ENCODE measurements at regions not wholly inside any gene's neighbourhood (a gene's known extent, or its start where the extent isn't known, plus 50 kb on each side); places are given as distances from the start of the nearest gene placed in this dataset.
"Not testable (repeated sequence)": the region's sequence is repeated elsewhere in the genome, so short reads cannot be mapped to it uniquely, and the experiment has no call there.

DNA sequence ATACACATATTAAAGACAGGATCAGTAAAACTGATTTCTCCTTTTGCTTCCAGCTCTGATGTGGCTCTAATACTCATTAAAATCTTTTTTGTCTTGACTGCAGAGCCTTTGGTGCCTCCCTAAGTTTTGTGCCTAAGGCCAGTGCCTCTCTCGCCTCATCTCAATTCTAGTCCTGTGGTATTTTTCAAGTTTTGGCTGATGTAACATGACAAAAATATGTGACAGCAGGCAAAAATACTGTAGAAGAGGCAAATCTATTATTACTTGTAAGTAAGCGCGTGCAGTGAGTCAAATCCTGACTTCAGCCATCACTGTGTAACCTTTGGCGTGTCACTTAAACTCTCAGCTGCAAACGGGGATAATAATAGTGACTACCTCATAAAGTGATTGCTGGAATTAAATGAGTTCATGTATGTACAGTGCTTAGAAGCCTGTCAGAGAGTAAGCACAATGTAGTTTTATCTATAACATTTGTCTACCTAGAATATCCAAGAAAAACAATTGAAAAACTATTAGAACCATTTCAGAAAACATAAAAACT is 74.0 kb downstream of the MAB21L3 start:
- H3K27me3 Mint-ChIP-seq, result peaks cover 22 to 29% (median 28%) of the 10 kb centered on the region in 3 donors
- H3K27ac Mint-ChIP-seq, result no peak overlapping the region
- no peaks in the 10 kb centered on the region for H3K36me3 Mint-ChIP-seq
- H3K9me3 Mint-ChIP-seq, result peaks cover 0 to 2% (median 0%) of the 10 kb centered on the region in 7 donors
- DNase-seq (no peak), ATAC-seq (ENCODE audit: low read depth in 2 of 2) (no peak)
- H3K4me3 Mint-ChIP-seq, result no peak overlapping the region
- H3K4me1 Mint-ChIP-seq, result no peaks in the 10 kb centered on the region

DNA sequence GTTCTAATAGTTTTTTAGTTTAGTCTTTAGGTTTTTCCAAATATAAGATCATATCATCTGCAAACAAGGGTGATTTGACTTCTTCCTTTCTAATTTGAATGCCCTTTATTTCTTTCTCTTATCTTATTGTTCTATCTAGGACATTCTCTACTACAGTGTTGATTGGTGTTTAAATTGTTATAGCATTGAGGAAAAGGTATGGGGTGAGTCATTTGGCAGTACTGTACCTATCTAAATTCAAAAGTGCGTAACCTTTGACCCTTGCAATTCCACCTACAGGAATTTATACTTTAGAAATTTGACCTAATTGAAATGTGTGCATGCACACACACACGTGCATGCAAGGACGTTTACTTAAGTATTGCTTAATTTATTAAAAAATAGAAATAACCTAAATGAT is 78.3 kb downstream of the MAB21L3 start:
- H3K27me3 Mint-ChIP-seq, result peaks cover 14 to 33% (median 29%) of the 10 kb centered on the region in 3 donors
- ATAC-seq (ENCODE audit: low read depth in 2 of 2), result no peak
- H3K9me3 Mint-ChIP-seq, result peaks cover 0 to 4% (median 0%) of the 10 kb centered on the region in 7 donors
- H3K4me3 Mint-ChIP-seq, result no peak overlapping the region
- no peak overlapping the region for H3K27ac Mint-ChIP-seq
- DNase-seq, result no peak
- H3K4me1 Mint-ChIP-seq, result no peaks in the 10 kb centered on the region
- H3K36me3 Mint-ChIP-seq, result no peaks in the 10 kb centered on the region

DNA sequence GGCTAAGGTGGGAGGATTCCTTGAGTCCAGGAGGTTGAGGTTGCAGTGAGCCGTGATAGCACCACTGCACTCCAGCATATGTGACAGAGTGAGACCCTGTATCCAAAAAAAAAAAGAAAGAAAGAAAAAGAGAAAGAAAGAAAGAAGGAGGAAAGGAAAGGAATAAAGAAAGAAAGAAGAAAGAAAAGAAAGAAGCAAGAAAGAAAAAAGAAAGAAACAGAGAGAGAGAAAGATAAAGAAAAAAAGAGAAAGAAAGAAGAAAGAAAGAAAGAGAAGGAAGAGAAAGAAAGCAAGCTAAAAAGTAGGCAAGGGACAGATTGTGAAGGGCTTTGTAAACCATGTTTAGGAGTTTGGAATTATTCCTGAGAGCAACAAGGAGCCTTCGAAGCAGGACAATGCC is 80.1 kb downstream of the MAB21L3 start:
- Mint-ChIP-seq H3K4me3 (peak overlapping the region in 1 of 8 donors; percentile 17), H3K36me3 (no peaks in the 10 kb centered on the region), H3K9me3 (peaks cover 0 to 4% (median 0%) of the 10 kb centered on the region in 7 donors), H3K27me3 (peaks cover 15 to 33% (median 29%) of the 10 kb centered on the region in 3 donors), H3K4me1 (no peaks in the 10 kb centered on the region), H3K27ac (no peak overlapping the region)
- DNase-seq (no peak), ATAC-seq (ENCODE audit: low read depth in 2 of 2) (no peak)

DNA sequence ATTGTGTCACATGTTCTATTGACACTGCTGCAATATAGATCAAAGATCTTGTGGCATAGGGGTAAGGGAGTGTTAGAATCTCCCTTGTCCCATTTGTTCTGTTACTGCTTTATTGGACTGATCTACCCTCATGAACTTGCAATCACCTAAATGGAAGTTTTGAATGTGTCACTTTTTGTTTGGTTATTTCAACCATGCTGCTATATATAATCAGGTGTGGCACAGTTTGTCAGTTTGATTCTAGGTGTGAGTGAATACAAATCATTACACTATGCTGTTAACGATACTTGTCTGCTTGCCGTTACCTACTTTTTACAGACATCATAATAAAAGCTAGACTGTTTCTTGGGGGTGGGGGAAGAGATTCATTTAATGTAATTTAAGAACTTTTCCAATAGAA is 82.6 kb downstream of the MAB21L3 start:
- Mint-ChIP-seq H3K27ac (no peak overlapping the region), H3K36me3 (no peaks in the 10 kb centered on the region), H3K4me3 (no peak overlapping the region), H3K27me3 (peaks cover 21 to 29% (median 25%) of the 10 kb centered on the region in 3 donors), H3K9me3 (peaks cover 0 to 4% (median 0%) of the 10 kb centered on the region in 7 donors), H3K4me1 (no peaks in the 10 kb centered on the region)
- ATAC-seq (ENCODE audit: low read depth in 2 of 2) (no peak), DNase-seq (no peak)

DNA sequence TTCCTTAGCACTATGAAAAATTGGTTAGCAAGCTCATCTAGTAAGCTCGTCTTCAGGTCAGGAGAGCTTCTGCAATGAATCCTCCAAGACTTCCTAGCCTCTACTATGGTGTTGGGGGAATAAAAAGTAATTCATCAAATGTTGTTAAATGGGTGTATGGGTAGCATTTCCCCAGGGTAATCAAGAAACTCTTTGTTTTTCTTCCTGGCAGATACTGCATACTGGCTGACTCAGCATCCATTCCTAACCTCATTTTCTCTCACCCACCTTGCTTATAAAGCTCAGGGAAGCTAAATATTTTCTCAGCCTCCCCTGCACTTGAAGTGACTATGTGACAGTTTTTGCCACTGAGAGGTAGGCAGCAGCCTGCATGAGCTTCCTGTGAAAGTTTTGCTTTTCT is 83.4 kb downstream of the MAB21L3 start:
- Mint-ChIP-seq H3K9me3 (peaks cover 0 to 4% (median 0%) of the 10 kb centered on the region in 7 donors), H3K27me3 (peaks cover 26 to 36% (median 27%) of the 10 kb centered on the region in 3 donors), H3K4me3 (no peak overlapping the region), H3K4me1 (no peaks in the 10 kb centered on the region), H3K36me3 (no peaks in the 10 kb centered on the region), H3K27ac (no peak overlapping the region)
- no peak for ATAC-seq (ENCODE audit: low read depth in 2 of 2)
- DNase-seq, result no peak

DNA sequence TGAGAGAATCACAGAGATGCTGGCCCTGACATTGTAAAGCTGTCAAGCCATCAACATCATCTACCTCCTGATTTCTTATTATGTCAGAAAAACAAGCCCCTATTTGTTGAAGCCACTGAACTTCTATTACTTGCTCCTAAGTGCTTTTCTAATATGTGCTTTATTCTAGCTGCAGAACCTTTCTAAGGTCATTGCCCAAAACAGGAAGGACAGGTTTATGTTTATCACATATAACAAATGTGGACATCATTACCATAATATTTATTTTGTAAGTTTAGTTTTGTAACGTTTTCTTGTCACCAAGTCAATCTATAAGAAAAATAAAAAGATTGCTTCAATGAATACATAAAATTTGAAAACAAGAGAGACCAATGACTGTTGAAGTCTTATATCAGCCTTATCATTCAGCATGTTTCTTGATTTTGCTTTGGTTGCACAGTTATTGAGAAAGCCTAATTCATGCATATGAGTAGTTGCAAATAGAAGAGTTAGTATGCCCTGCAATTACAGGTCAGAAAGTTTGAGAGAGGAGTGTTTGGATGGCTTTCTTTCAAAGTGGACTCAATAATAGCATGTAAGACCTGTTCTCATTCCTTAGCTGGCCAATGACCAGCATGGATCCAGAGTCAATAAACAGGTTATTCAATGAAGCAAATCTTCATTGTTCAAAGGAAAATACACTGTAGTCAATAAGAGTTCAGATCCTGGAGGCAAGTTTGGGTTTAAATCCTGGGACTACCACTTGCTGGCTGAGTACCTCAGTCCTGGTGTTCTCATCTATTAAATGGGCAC is 84.1 kb downstream of the MAB21L3 start:
- no peak for ATAC-seq (ENCODE audit: low read depth in 2 of 2)
- DNase-seq, result no peak
- H3K27me3 Mint-ChIP-seq, result peaks cover 29 to 41% (median 33%) of the 10 kb centered on the region in 3 donors
- H3K36me3 Mint-ChIP-seq, result no peaks in the 10 kb centered on the region
- no peaks in the 10 kb centered on the region for H3K4me1 Mint-ChIP-seq
- peaks cover 0 to 4% (median 0%) of the 10 kb centered on the region in 7 donors for H3K9me3 Mint-ChIP-seq
- H3K4me3 Mint-ChIP-seq, result no peak overlapping the region
- H3K27ac Mint-ChIP-seq, result no peak overlapping the region

DNA sequence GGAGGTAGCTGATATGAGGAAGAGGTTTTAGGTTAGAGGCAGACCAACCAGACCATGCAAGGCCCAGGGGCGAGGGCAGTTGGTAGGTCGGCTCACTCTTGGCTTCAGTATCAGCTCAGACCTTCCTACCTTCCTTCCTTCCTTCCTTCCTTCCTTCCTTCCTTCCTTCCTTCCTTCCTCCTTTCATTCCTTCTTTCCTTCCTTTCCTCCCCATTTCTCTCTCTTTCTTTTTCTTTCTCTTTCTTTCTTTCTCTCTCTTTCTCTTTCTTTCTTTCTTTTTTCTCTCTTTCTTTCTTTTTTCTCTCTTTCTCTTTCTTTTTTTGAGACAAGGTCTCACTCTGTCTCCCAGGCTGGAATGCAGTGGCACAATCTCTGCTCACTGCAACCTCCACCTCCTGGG is 89.1 kb downstream of the MAB21L3 start:
- Mint-ChIP-seq H3K9me3 (peaks cover 0 to 13% (median 5%) of the 10 kb centered on the region in 7 donors), H3K27me3 (peaks cover 37 to 53% (median 41%) of the 10 kb centered on the region in 3 donors)
- H3K36me3 Mint-ChIP-seq; H3K27ac Mint-ChIP-seq; DNase-seq; ATAC-seq (ENCODE audit: low read depth in 2 of 2); H3K4me3 Mint-ChIP-seq; H3K4me1 Mint-ChIP-seq: not testable (repeated sequence)

DNA sequence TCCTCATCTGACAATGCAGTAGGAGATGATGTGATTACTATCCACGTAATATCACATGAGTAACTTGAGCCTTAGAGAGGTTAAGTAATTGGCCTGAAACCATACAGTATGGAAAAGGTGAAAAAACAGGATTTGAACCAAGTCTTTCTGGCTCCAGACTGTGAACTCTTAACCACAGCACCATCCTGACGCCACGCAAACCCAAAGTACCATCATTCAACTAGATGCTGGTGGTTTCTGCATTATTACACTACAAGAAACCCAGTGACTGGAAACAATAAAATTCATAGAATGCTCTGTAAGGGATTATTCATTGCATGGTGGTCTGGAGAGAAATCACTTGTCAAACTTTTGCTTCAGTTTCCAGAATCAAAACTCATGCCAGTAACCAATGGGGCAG is 90.7 kb downstream of the MAB21L3 start:
- ATAC-seq (ENCODE audit: low read depth in 2 of 2) (no peak), DNase-seq (no peak)
- Mint-ChIP-seq H3K4me3 (no peak overlapping the region), H3K27me3 (peaks cover 37 to 53% (median 38%) of the 10 kb centered on the region in 3 donors), H3K36me3 (peaks cover 0 to 7% of the 10 kb centered on the region in 2 donors), H3K9me3 (peaks cover 0 to 13% (median 5%) of the 10 kb centered on the region in 7 donors), H3K4me1 (no peaks in the 10 kb centered on the region), H3K27ac (no peak overlapping the region)

DNA sequence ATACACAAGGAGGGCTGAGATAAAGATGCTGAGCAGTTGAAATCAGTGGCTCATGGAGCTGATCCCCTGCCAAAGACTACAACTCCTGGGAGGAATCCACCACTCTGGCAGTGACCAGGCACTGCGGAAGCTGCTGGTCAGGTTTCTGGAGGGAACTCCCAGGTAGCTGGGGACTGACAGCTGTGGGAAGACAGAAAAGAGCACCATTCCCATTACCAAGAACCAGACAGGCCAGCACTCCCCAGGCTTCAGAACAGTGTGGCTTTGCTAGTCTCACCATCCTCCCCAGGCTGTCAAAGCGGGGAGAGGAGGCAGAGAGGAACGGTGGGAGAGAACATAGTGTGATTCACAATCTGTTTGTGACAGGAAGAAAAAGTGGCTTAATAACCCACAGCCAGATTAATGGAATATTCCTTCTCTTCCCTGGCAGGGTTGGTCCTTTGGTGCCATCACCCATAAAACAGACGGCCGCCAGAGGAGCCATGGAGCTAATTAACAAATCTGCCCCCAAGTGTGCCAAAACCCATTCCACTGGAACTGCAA is 92.1 kb downstream of the MAB21L3 start:
- Mint-ChIP-seq H3K36me3 (peaks cover 0 to 7% of the 10 kb centered on the region in 2 donors), H3K4me3 (no peak overlapping the region), H3K27ac (no peak overlapping the region), H3K9me3 (peaks cover 0 to 13% (median 5%) of the 10 kb centered on the region in 7 donors), H3K27me3 (peaks cover 32 to 53% (median 37%) of the 10 kb centered on the region in 3 donors), H3K4me1 (no peaks in the 10 kb centered on the region)
- ATAC-seq (ENCODE audit: low read depth in 2 of 2) (no peak), DNase-seq (no peak)

DNA sequence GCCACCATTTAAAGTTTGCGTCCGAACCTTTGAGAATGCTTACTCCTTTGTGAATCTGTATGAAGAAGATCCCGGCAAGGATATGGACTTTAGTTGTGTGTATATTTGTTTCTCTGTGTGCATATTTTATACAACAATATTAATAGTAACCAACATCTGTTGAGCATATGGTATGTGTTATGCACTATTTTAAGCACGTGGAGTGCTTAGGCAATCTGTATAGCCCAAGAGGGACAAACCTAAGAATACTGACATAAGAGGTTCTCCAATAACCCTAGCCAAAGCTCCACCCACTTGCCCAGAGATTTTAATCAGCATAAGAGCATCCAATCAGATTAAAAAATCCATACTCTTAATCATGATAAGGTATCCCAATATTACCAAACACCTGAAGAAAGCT is 92.7 kb downstream of the MAB21L3 start:
- H3K27ac Mint-ChIP-seq, result no peak overlapping the region
- peaks cover 0 to 7% of the 10 kb centered on the region in 2 donors for H3K36me3 Mint-ChIP-seq

DNA sequence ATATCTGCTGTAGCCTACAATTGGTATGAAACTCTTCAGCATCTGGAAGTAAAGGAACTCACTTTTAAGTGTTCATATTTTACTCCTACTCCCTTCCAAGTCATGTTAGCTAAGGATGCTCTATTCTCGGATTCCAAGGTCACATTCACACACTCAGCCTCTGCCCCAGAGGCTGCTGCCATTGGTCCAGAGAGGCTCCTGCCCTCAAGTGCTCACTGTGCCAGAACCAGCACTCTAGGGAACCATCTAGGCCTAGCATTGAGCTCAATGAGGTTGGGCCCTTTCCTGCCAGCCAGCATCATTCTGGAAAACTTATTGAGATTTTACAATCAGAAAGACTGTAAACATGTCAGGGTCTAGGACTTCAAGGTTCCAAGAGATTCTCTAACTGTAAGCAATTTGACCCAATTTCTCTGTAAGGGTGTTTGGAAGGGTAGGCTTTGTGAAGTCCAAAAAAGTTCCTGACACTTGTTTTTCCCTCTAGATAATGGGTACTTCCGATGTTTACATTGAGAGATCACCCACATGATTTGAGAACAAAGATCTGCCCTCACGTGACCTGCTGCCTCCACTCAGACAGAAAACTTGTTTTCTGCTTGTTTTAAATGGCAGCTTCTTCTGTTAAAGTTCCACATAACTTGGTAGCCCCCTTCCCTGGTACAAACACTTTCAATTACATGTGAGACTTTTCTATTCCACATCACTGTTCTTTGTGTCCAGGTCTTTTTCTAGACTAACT is 94.9 kb downstream of the MAB21L3 start:
- peaks cover 0 to 7% of the 10 kb centered on the region in 2 donors for H3K36me3 Mint-ChIP-seq

More for the DNA sequence above, 92.7 kb downstream of the MAB21L3 start:
- peaks cover 0 to 13% (median 5%) of the 10 kb centered on the region in 7 donors for H3K9me3 Mint-ChIP-seq
- ATAC-seq (ENCODE audit: low read depth in 2 of 2) (no peak), DNase-seq (no peak)
- H3K4me1 Mint-ChIP-seq, result no peaks in the 10 kb centered on the region
- peaks cover 32 to 53% (median 37%) of the 10 kb centered on the region in 3 donors for H3K27me3 Mint-ChIP-seq
- H3K4me3 Mint-ChIP-seq, result no peak overlapping the region

DNA sequence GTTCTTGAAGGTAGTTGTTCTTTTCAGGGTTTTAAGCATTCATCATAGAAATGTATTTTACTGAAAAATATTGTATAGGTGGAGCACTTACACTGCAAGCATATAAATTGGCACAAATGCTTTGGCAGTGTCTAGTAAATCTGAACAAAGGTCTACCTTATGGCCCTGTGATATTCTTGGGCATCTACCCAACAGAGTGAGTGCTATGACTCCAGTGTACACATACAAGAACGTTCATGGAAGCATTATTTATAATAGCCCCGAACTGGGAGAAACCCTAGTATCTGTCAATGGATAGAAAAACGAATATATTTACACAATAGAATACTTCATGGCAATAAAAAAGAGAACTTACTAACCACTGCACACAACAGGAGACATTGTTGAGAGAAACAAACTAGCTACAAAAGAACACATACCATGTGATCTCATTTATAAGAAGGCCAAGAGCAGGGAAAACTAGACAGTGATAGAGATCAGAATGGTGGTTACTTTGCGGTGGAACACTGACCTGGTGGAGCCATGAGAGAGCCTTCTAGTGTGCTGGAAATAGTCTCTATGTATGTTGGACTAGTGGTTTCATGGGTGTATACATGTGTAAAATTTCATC is 96.0 kb downstream of the MAB21L3 start:
- no peak for ATAC-seq (ENCODE audit: low read depth in 2 of 2)
- peaks cover 3 to 16% of the 10 kb centered on the region in 2 donors for H3K36me3 Mint-ChIP-seq
- H3K27me3 Mint-ChIP-seq, result peaks cover 24 to 35% (median 32%) of the 10 kb centered on the region in 3 donors
- no peaks in the 10 kb centered on the region for H3K4me1 Mint-ChIP-seq
- DNase-seq, result no peak
- H3K27ac Mint-ChIP-seq, result no peak overlapping the region
- H3K4me3 Mint-ChIP-seq, result no peak overlapping the region
- H3K9me3 Mint-ChIP-seq, result peaks cover 4 to 21% (median 8%) of the 10 kb centered on the region in 7 donors

More for the DNA sequence above, 94.9 kb downstream of the MAB21L3 start:
- Mint-ChIP-seq H3K4me3 (no peak overlapping the region), H3K4me1 (no peaks in the 10 kb centered on the region), H3K9me3 (peaks cover 0 to 11% (median 5%) of the 10 kb centered on the region in 7 donors), H3K27ac (no peak overlapping the region), H3K27me3 (peaks cover 14 to 33% (median 27%) of the 10 kb centered on the region in 3 donors)
- no peak for DNase-seq
- no peak for ATAC-seq (ENCODE audit: low read depth in 2 of 2)

DNA sequence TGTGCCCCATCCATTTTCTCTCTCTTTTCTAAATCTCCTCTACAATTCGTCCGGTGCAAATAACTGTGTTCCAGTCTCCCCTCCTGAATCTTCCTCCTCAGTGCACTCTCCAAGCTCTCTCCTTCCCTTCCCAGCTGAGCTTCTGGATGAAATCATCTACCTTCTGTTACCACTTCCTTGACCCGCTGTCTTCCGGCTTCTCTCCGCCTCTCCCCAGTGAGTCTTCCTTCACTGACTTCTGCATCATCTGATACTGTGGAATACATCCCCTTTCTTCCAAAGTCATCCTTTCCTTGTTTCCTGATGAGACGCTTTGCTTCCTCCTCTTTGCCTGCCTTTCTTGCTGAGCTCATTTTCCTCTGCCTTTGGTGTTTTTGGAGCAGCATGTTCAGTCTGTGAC is 96.9 kb downstream of the MAB21L3 start:
- DNase-seq (no peak), ATAC-seq (ENCODE audit: low read depth in 2 of 2) (no peak)
- Mint-ChIP-seq H3K4me3 (no peak overlapping the region), H3K4me1 (no peaks in the 10 kb centered on the region), H3K9me3 (peaks cover 3 to 22% (median 9%) of the 10 kb centered on the region in 7 donors), H3K27ac (no peak overlapping the region), H3K27me3 (peaks cover 18 to 27% (median 26%) of the 10 kb centered on the region in 3 donors), H3K36me3 (peaks cover 3 to 16% of the 10 kb centered on the region in 2 donors)

Data from naive B cell (primary cell).